C4-2B (cell line): ENCODE measurements at regions not wholly inside any gene's neighbourhood (a gene's known extent, or its start where the extent isn't known, plus 50 kb on each side); places are given as distances from the start of the nearest gene placed in this dataset.

ENCODE experiments used
- CTCF ChIP-seq: fragments of 450-650 bp; conservative IDR thresholded peaks from 2 replicates; pipeline ENCODE4 v1.5.1; 2017; ENCODE audit warnings: mild to moderate bottlenecking
- ZFX ChIP-seq: fragments of 450-650 bp; IDR thresholded peaks from 2 replicates; pipeline ENCODE4 v1.6.1; 2017

- TF ChIP-seq CTCF: no peak
- no peak for TF ChIP-seq ZFX
Measured at GRCh38 chr13:111437417-111437816, 117.0 kb downstream of the TEX29 start.
